C4-2B (cell line): ENCODE measurements at regions not wholly inside any gene's neighbourhood (a gene's known extent, or its start where the extent isn't known, plus 50 kb on each side); places are given as distances from the start of the nearest gene placed in this dataset.

Experiments used
- H3K27ac ChIP-seq: fragments of 450-650 bp; 2 replicates; pipeline ENCODE4 v1.5.1; 2017
- ZFX ChIP-seq: fragments of 450-650 bp; IDR thresholded peaks from 2 replicates; pipeline ENCODE4 v1.6.1; 2017
- TF ChIP-seq, protein P1 (sequence below): fragments of 450-650 bp; conservative IDR thresholded peaks from 2 replicates; pipeline ENCODE4 v1.5.1; 2017; ENCODE audit warnings: mild to moderate bottlenecking

DNA sequence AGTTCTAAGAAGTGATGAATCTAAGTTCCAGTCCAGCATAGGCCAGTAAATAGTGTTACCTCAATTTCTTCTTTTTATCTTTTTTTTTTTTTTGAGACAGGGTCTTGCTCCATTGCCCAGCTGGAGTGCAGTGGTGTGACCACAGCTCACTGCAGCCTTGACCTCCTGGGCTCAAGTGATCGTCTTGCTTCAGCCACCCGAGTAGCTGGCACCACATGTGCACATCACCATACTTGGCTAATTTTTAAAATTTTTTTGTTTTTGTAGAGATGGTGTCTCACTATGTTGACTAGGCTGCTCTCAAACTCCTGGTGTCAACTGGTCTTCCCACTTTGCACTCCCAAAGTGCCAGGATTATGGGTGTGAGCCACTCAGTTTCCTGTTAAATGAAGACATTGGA is 126.6 kb upstream of the LYZL2 start:
- H3K27ac ChIP-seq: no peak overlapping the region
- TF ChIP-seq, protein P1, sequence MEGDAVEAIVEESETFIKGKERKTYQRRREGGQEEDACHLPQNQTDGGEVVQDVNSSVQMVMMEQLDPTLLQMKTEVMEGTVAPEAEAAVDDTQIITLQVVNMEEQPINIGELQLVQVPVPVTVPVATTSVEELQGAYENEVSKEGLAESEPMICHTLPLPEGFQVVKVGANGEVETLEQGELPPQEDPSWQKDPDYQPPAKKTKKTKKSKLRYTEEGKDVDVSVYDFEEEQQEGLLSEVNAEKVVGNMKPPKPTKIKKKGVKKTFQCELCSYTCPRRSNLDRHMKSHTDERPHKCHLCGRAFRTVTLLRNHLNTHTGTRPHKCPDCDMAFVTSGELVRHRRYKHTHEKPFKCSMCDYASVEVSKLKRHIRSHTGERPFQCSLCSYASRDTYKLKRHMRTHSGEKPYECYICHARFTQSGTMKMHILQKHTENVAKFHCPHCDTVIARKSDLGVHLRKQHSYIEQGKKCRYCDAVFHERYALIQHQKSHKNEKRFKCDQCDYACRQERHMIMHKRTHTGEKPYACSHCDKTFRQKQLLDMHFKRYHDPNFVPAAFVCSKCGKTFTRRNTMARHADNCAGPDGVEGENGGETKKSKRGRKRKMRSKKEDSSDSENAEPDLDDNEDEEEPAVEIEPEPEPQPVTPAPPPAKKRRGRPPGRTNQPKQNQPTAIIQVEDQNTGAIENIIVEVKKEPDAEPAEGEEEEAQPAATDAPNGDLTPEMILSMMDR: no peak
- no peak for TF ChIP-seq ZFX

DNA sequence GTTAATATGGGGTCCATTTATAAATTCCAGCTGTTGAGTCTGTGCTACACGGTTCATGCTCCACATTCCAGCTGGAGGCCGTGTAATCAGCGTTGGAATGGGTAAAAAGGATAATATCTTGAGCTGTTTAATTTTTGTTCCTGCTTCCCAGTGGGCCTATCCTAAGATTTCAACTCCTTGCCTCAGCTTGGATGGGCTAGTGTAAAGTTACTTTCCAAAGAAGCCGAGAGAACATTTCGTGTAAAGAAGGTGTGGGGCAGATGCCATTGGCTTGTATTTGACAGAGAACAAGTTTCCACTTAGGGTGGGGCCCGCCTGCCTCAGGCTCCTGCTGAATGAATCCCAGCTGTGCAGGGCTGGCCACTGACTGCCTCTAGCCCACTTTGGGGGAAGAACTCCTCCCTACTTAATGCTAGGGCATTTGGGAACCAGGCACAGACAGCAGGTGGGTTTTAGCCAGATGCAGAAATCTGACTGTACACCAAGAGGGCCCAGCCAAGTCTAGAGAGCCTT is 125.9 kb upstream of the LYZL2 start:
- TF ChIP-seq ZFX: no peak
- TF ChIP-seq, protein P1: no peak
- H3K27ac ChIP-seq: no peak overlapping the region

DNA sequence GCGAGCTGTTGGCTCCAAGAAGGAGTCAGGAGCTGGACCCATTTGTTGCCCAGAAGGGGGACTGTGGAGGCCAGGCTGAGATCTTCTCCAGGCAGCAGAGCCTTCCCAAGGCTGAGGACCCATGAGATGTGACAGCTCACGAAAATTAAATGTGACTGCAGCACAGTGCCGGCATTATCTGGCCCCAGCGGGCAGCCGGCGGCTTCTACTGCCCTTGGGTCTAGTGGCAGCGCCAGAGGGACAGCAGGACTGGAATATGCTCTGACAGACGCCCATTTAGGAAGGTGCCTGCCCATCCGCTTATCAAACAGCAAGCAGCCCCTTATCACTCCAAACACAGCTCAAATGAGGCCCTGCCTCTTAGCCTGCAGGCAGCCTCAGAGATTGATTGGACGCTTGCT is 122.9 kb upstream of the LYZL2 start:
- TF ChIP-seq ZFX: no peak
- TF ChIP-seq, protein P1: no peak
- no peak overlapping the region for H3K27ac ChIP-seq

DNA sequence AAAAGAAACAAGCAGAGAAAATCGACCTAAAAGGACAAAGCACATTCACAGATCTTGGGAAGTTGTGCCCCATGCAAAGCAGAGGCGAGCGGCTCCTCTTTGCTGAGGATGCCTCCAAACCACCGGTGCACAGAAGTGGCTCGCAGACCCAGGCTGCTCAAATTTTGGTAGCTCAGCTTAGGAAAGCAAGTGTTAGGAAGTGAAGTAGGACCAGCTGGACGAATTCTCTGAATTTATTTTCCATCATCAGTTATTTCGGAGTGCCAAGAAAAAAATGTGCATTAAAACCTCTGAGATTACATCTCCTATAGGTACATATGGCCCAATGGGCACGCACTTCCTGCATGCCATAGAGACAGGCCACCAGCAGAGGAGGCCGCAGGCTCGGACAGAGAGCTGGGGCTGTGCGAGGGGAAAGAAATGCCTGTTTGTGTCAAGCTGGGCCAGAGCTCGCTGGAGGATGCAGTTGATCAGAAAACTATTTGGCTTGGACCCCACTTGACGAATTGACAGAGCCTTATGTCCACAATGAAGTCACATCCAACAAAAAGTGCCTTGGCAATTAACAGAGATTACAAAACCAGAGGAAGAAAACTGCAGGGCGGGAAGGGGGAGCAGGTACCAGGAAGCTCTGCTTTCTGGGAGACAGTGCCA is 122.3 kb upstream of the LYZL2 start:
- no peak overlapping the region for H3K27ac ChIP-seq
- TF ChIP-seq, protein P1: peak; percentile 95
- TF ChIP-seq ZFX: no peak

DNA sequence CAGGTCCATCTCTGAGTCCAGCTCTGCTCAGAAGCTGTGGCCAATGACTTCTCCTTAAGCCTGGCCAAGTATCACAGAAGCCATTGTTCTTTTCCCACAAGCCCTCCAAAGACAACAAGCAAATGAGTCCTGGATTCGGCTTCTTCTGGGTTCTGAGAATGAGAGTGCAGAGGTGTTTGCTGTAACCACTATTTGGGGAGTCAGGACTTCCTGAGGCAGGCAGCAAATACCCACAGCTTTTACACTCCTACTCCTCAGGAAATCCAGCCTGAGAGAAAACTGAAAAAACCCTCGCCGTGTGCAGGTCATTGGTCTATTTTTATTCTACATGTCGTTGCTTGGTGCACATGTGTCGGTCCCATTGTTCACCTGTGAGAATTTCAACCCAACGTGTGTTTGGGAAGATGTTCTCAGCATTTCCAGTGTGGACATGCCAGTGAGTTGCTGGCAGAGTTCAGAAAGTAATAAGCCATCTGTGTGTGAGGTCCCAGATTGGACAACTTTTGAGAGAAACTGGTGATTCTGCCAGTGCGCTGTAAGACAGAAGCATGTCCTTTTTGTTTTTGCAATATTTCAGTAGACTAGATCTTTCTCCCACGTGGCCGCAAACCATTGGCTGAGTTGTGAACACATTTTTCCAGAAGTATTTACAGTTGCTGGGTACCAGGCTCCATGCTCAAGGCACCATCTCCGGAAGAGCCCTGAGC is 121.6 kb upstream of the LYZL2 start:
- TF ChIP-seq, protein P1: no peak
- no peak for TF ChIP-seq ZFX
- no peak overlapping the region for H3K27ac ChIP-seq

DNA sequence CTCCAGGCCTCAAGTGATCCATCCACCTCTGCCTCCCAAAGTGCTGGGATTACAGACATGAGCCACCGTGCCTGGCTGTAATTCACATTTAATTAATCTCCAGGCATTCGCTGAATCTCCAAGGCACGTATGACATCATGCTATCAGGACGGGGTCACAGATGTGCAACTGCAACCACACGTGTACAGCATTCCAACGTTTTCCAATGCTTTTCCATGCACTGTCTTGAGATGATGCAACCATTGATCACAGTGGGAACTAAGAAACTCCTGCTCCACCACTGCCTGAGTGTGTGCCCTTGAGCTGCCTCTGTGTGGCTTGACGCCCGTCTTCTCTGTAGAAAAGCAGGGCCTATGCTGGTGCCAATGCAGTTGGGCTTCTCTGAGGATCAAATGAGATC is 119.8 kb upstream of the LYZL2 start:
- no peak overlapping the region for H3K27ac ChIP-seq
- TF ChIP-seq ZFX: no peak
- TF ChIP-seq, protein P1: no peak
